ENCODE measurements at regions not wholly inside any gene's neighbourhood (a gene's known extent, or its start where the extent isn't known, plus 50 kb on each side); places are given as distances from the start of the nearest gene placed in this dataset.

- TF ChIP-seq CTCF (IDR thresholded peaks at IDR 0.05) = no peak
- no peak for TF ChIP-seq POLR2A (IDR thresholded peaks at IDR 0.05)
- TF ChIP-seq EP300 (IDR thresholded peaks at IDR 0.05) = no peak
These were observed 116.1 kb upstream of the IRX4 start for GRCh38 chr5:1998716-1999317.

Measured in ovary (tissue), 3 donors.